Activated CD8-positive, alpha-beta T cell treated with anti-CD3 and anti-CD28 coated beads for 36 hours (primary cell): ENCODE measurements at regions not wholly inside any gene's neighbourhood (a gene's known extent, or its start where the extent isn't known, plus 50 kb on each side); places are given as distances from the start of the nearest gene placed in this dataset.
A peak's percentile ranks its signal among the peaks of the same experiment; 100 is the strongest.

ENCODE experiments used
- ATAC-seq: fragments of 200-7000 bp; cut with Tn5 transposase; one replicate; pipeline ENCODE4 v1.10.0; 2021; ENCODE audit warnings: mild to moderate bottlenecking, moderate library complexity
- CTCF ChIA-PET: fragments of 350-600 bp; sonication (Branson Sonifier 250); formaldehyde crosslinking; loops from one replicate; lab custom pipeline; 2021; ENCODE audit warnings: antibody characterized with exemption; lab: Charles Lee
- POLR2A ChIA-PET: fragments of 350-600 bp; sonication (Branson Sonifier 250); formaldehyde crosslinking; loops from one replicate; lab custom pipeline; 2021; ENCODE audit warnings: antibody characterized with exemption; lab: Charles Lee
- DNase-seq: peaks from one replicate; pipeline ENCODE4 v3.0.0-alpha.2; 2020
- H3K27ac Mint-ChIP-seq: one replicate; pipeline ENCODE4 v1.8.0; 2021; ENCODE audit warnings: mild to moderate bottlenecking, mixed read lengths
- H3K27me3 Mint-ChIP-seq: one replicate; pipeline ENCODE4 v1.8.0; 2021; ENCODE audit warnings: mixed read lengths
- H3K36me3 Mint-ChIP-seq: one replicate; pipeline ENCODE4 v1.8.0; 2021; ENCODE audit warnings: low read depth, mixed read lengths
- H3K4me1 Mint-ChIP-seq: one replicate; pipeline ENCODE4 v1.8.0; 2021; ENCODE audit warnings: low read depth, mixed read lengths
- H3K4me3 Mint-ChIP-seq: one replicate; pipeline ENCODE4 v1.8.0; 2021; ENCODE audit warnings: mild to moderate bottlenecking, moderate library complexity, mixed read lengths
- H3K9me3 Mint-ChIP-seq: one replicate; pipeline ENCODE4 v1.8.0; 2021; ENCODE audit warnings: mixed read lengths
- CTCF ChIP-seq: fragments of 200-600 bp; IDR thresholded peaks from one replicate; pipeline ENCODE4 v1.8.0; 2022; ENCODE audit warnings: antibody characterized with exemption, mild to moderate bottlenecking
- intact Hi-C: fragments of 100-400 bp; cut with micrococcal nuclease; formaldehyde crosslinking; loops from one replicate; pipeline ENCODE4 v1.10.0; 2022

GRCh38 chr4:13081830-13082229 is 402.3 kb downstream of the RAB28 start:
- H3K36me3 Mint-ChIP-seq = no peaks in the 10 kb centered on the region
- DNase-seq (no peak), ATAC-seq (no peak)
- intact Hi-C loops = no loop called here
- ChIA-PET CTCF (interaction anchor here (1.0 kb wide), 1 partner anchor 18 kb away, joined by 3 read pairs; no protein-coding TSS in a partner anchor), POLR2A (no interaction called here)
- peaks cover 25% of the 10 kb centered on the region for H3K9me3 Mint-ChIP-seq
- H3K27me3 Mint-ChIP-seq = no peaks in the 10 kb centered on the region
- no peak overlapping the region for H3K4me3 Mint-ChIP-seq
- no peak for TF ChIP-seq CTCF
- no peaks in the 10 kb centered on the region for H3K4me1 Mint-ChIP-seq
- no peak overlapping the region for H3K27ac Mint-ChIP-seq

GRCh38 chr4:13067077-13067476 is 417.1 kb downstream of the RAB28 start:
- intact Hi-C loops = no loop called here
- H3K4me3 Mint-ChIP-seq = no peak overlapping the region
- no peaks in the 10 kb centered on the region for H3K27me3 Mint-ChIP-seq
- peaks cover 2% of the 10 kb centered on the region for H3K9me3 Mint-ChIP-seq
- no peaks in the 10 kb centered on the region for H3K4me1 Mint-ChIP-seq
- no peak for DNase-seq
- POLR2A ChIA-PET = no interaction called here
- no peak overlapping the region for H3K27ac Mint-ChIP-seq
- no peaks in the 10 kb centered on the region for H3K36me3 Mint-ChIP-seq
- ATAC-seq = no peak
- CTCF ChIA-PET = no interaction called here
- no peak for TF ChIP-seq CTCF

- Mint-ChIP-seq H3K4me3 (no peak overlapping the region), H3K36me3 (no peaks in the 10 kb centered on the region), H3K27me3 (no peaks in the 10 kb centered on the region), H3K9me3 (peaks cover 7% of the 10 kb centered on the region), H3K27ac (no peak overlapping the region), H3K4me1 (no peaks in the 10 kb centered on the region)
- intact Hi-C loops = no loop called here
- POLR2A ChIA-PET = no interaction called here
- ATAC-seq = peak; percentile 13
- CTCF ChIA-PET = no interaction called here
- no peak for DNase-seq
- TF ChIP-seq CTCF = no peak
These were observed 425.1 kb downstream of the RAB28 start for GRCh38 chr4:13059019-13059418.

- Mint-ChIP-seq H3K27ac (no peak overlapping the region), H3K4me1 (no peaks in the 10 kb centered on the region), H3K9me3 (peaks cover 5% of the 10 kb centered on the region), H3K36me3 (no peaks in the 10 kb centered on the region), H3K4me3 (no peak overlapping the region), H3K27me3 (no peaks in the 10 kb centered on the region)
- no peak for TF ChIP-seq CTCF
- intact Hi-C loops = no loop called here
- ATAC-seq (no peak), DNase-seq (no peak)
- ChIA-PET CTCF (interaction anchor here (0.8 kb wide), 1 partner anchor 9 kb away, joined by 3 read pairs; no protein-coding TSS in a partner anchor), POLR2A (no interaction called here)
These were observed 427.4 kb downstream of the RAB28 start for GRCh38 chr4:13056630-13057189.

- DNase-seq = no peak
- no peak for TF ChIP-seq CTCF
- Mint-ChIP-seq H3K27ac (no peak overlapping the region), H3K36me3 (no peaks in the 10 kb centered on the region), H3K4me3 (no peak overlapping the region), H3K9me3 (no peaks in the 10 kb centered on the region), H3K27me3 (no peaks in the 10 kb centered on the region), H3K4me1 (no peaks in the 10 kb centered on the region)
- no peak for ATAC-seq
- POLR2A ChIA-PET = no interaction called here
- CTCF ChIA-PET = no interaction called here
- intact Hi-C loops = no loop called here
These were observed 429.6 kb downstream of the RAB28 start for GRCh38 chr4:13054420-13054970.
